COLO668 (cell line): ENCODE measurements at regions not wholly inside any gene's neighbourhood (a gene's known extent, or its start where the extent isn't known, plus 50 kb on each side); places are given as distances from the start of the nearest gene placed in this dataset.
"Not testable (repeated sequence)": the region's sequence is repeated elsewhere in the genome, so short reads cannot be mapped to it uniquely, and the experiment has no call there.

Experiments used
- DNase-seq: peaks from one replicate; lab custom pipeline; 2025; ENCODE audit not compliant: unreplicated experiment; lab: John Stamatoyannopoulos, UW

- no peak for DNase-seq
Observed at GRCh38 chr15:25624504-25625177, 185.8 kb upstream of the UBE3A start.

GRCh38 chr15:25623708-25624107 lies 184.9 kb upstream of the UBE3A start:
- DNase-seq = no peak

DNA sequence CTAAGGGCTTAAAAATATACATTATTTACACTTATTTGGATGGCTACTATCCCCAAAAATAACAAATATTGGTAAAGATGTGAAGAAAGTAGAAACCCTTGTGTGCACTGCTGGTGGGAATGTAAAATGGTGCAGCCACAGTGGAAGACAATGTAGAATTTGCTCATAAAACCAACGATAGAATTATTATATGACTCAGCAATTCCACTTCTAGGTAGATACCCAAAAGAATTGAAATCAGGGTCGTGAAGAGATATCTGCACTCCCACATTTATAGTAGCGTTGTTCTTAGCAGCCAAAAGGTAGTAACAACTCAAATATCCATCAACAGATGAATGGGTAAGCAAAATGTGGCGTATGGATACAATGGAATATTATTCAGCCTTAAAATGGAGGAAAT lies 181.6 kb upstream of the UBE3A start:
- no peak for DNase-seq

GRCh38 chr15:25619761-25620160 lies 180.9 kb upstream of the UBE3A start:
- DNase-seq = no peak

GRCh38 chr15:25619076-25619475 lies 180.3 kb upstream of the UBE3A start:
- no peak for DNase-seq

DNA sequence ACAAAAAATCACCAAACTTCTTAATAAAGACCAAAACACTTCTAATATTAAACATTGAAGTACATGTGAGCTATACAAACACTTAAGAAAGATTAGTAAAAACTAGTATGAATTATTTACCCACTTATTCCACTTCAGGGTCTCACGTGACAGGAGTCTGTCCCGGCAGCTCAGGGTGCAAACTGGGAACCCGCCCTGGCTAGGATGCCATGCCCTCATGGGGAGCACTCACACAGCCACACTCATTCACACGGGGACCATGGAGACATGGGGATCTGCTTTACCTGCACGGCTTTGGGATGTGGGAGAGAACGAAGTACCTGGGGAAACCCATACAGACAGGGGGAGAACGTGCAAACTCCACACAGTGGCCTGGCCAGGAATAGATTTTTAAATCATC lies 179.3 kb upstream of the UBE3A start:
- DNase-seq = no peak

GRCh38 chr15:25616471-25616870 lies 177.6 kb upstream of the UBE3A start:
- DNase-seq = no peak

- no peak for DNase-seq
Observed at GRCh38 chr15:25613134-25613533, 174.3 kb upstream of the UBE3A start.

- DNase-seq = no peak
Observed at GRCh38 chr15:25611603-25612002, 172.8 kb upstream of the UBE3A start.

GRCh38 chr15:25609371-25609770 lies 170.5 kb upstream of the UBE3A start:
- DNase-seq = no peak

DNA sequence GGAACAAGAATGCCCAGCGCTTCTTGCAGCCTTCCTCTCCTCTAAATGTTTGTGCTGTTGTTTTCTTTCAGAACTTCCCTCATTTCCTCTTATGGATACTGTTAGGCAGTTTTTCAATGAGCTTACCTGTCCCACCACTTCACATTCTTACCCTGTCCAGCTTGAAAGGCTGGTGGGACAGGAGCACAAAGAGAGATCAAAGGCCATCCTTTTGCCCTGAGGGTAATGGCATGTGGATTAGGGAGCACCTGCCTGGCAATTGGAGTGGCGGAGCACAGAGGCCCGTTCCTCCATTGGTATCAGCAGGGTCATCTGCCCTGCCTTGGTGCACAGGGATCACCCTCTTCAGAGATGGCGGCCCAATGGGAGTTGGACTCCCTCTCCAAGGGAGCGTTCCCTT lies 170.1 kb upstream of the UBE3A start:
- no peak for DNase-seq

GRCh38 chr15:25605151-25605550 lies 166.3 kb upstream of the UBE3A start:
- DNase-seq = no peak

GRCh38 chr15:25600751-25601150 lies 161.9 kb upstream of the UBE3A start:
- no peak for DNase-seq

GRCh38 chr15:25597571-25597970 lies 158.7 kb upstream of the UBE3A start:
- DNase-seq = no peak

- DNase-seq = no peak
Observed at GRCh38 chr15:25596644-25597562, 158.1 kb upstream of the UBE3A start.

GRCh38 chr15:25587616-25588340 lies 149.0 kb upstream of the UBE3A start:
- no peak for DNase-seq

GRCh38 chr15:25582886-25583285 lies 144.1 kb upstream of the UBE3A start:
- DNase-seq = no peak

- DNase-seq = no peak
Observed at GRCh38 chr15:25579127-25579526, 140.3 kb upstream of the UBE3A start.

DNA sequence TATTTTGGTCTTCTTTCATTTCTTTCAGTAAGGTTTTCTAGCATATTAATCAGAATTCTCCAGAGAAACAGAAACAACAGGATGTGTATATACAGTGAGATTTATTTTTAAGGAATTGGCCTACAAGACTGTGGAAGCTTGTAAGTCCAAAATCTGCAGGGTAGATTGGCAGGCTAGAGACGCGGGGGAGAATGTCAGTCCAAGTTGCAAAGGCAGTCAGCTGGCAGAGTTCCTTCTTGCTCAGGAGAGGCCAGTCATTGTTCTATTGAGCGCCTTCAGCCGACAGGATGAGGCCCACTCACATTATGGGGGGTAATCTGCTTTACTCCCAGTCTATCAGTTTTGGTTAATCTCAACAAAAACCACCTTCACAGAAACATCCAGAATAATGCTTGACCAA lies 133.4 kb upstream of the UBE3A start:
- no peak for DNase-seq

GRCh38 chr15:25568751-25569150 lies 129.9 kb upstream of the UBE3A start:
- no peak for DNase-seq

- DNase-seq = not testable (repeated sequence)
Observed at GRCh38 chr15:25566545-25566944, 127.7 kb upstream of the UBE3A start.
